Left lung (tissue), 4 donors: ENCODE measurements at regions not wholly inside any gene's neighbourhood (a gene's known extent, or its start where the extent isn't known, plus 50 kb on each side); places are given as distances from the start of the nearest gene placed in this dataset.

ENCODE experiments used
- ATAC-seq: fragments of 200-7000 bp; cut with Tn5 transposase; one replicate; pipeline ENCODE4 v1.9.1; 2020; ENCODE audit warnings: moderate library complexity
- DNase-seq, 4 donors: peaks; one replicate each; pipeline ENCODE4 v3.0.0-alpha.2; 2013 to 2020
- H3K27ac ChIP-seq, 2 donors: fragments of 200-600 bp; sonication (generic) in 1 of 2; one replicate each; pipeline versions ENCODE4 v1.5.0 to v1.8.0; 2020 to 2021
- H3K27me3 ChIP-seq, 2 donors: fragments of 200-600 bp; sonication (generic) in 1 of 2; one replicate each; pipeline versions ENCODE4 v1.5.0 to v1.8.0; 2020 to 2021
- H3K36me3 ChIP-seq, 2 donors: fragments of 200-600 bp; sonication (generic) in 1 of 2; one replicate each; pipeline versions ENCODE4 v1.5.0 to v1.8.0; 2020 to 2021
- H3K4me1 ChIP-seq, 2 donors: fragments of 200-600 bp; one replicate each; pipeline ENCODE4 v1.8.0; 2021
- H3K4me3 ChIP-seq, 2 donors: fragments of 200-600 bp; sonication (generic) in 1 of 2; one replicate each; pipeline versions ENCODE4 v1.5.0 to v1.8.0; 2020 to 2021; ENCODE audit warnings: mild to moderate bottlenecking in 1 of 2
- H3K9me3 ChIP-seq, 2 donors: fragments of 200-600 bp; sonication (generic) in 1 of 2; one replicate each; pipeline versions ENCODE4 v1.5.0 to v1.8.0; 2020 to 2021
- intact Hi-C, 2 donors: fragments of 100-400 bp; cut with DNase I; formaldehyde crosslinking; loops; one replicate each; pipeline versions ENCODE4 v1.11.2 to v1.14.2; 2022
- TF ChIP-seq, protein P1 (sequence below), 2 donors: fragments of 200-600 bp; sonication (generic) in 1 of 2; IDR thresholded peaks; one replicate each; pipeline versions ENCODE4 v1.5.0 to v1.8.0; 2021; ENCODE audit warnings: antibody characterized with exemption in 2 of 2
- donor health status: DM: no; HTN: yes; CAD: no.
- donor health status: DM: no; HTN: no; CAD: no.

DNA sequence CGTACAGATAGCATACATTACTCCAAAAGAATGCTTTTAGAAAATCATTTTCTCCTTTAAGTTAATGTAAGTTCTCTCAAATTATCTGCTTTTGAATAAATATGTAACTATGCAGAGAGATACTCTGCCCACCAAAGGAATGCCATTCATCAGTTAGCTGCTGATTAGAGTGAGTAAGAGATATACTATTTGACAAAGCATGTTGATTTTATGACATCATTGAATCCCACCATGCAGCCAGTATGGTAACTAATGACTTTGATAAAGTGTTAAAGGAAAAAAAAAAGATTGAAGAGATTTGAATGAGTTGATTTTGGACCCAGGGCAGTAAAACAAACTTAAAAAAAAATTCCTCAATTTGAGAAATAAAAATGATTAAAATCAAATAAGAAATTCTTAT is 521.5 kb downstream of the SLITRK6 start:
- Histone ChIP-seq H3K36me3 (no peaks in the 10 kb centered on the region), H3K4me3 (no peak overlapping the region), H3K4me1 (no peaks in the 10 kb centered on the region), H3K9me3 (peaks cover 0 to under 1% of the 10 kb centered on the region in 2 donors), H3K27ac (no peak overlapping the region), H3K27me3 (no peaks in the 10 kb centered on the region)
- TF ChIP-seq, protein P1, sequence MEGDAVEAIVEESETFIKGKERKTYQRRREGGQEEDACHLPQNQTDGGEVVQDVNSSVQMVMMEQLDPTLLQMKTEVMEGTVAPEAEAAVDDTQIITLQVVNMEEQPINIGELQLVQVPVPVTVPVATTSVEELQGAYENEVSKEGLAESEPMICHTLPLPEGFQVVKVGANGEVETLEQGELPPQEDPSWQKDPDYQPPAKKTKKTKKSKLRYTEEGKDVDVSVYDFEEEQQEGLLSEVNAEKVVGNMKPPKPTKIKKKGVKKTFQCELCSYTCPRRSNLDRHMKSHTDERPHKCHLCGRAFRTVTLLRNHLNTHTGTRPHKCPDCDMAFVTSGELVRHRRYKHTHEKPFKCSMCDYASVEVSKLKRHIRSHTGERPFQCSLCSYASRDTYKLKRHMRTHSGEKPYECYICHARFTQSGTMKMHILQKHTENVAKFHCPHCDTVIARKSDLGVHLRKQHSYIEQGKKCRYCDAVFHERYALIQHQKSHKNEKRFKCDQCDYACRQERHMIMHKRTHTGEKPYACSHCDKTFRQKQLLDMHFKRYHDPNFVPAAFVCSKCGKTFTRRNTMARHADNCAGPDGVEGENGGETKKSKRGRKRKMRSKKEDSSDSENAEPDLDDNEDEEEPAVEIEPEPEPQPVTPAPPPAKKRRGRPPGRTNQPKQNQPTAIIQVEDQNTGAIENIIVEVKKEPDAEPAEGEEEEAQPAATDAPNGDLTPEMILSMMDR (IDR thresholded peaks at IDR 0.05) = no peak
- ATAC-seq (no peak), DNase-seq (no peak)
- intact Hi-C loops = no loop called here

DNA sequence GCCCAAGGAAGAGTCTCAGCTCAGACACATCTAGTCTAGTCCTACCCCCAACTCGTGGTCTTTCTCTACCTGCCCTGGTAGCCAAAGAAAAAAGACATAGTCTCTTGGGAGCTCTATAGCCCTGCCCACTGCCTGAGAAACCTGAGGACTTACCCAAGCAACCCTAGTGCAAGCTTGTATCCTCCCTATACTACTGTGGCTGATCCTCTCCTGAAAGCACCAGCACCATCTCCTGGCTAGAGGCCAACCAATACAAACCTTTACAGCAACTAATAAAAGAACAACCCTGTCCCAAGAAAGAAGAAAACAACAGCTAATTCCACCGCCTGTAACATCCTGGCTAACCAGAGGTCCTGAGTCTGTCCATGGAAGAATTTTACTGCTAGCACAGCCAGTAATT is 532.4 kb downstream of the SLITRK6 start:
- DNase-seq = no peak

DNA sequence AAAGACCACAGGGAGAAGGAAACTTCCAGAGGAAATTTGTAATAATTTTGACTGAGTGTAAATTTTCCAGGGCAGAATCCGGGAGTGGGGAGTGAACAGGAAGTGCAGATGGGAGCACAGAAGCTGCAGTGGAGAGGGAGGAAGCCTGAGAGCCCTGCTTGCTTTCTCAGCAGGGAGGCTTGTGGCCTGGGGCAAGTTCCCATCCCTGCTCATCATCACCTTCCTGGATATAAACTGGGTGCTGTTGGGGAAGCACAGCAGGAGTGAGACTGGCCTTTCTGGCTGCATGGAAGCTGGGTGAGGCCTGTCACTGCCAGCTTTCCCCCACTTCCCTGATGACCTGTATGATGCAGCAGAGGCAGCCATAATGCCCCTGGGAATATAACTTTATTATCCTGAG is 532.9 kb downstream of the SLITRK6 start:
- no peaks in the 10 kb centered on the region for H3K4me1 ChIP-seq
- no peak overlapping the region for H3K27ac ChIP-seq
- intact Hi-C loops = no loop called here
- no peaks in the 10 kb centered on the region for H3K36me3 ChIP-seq
- TF ChIP-seq, protein P1 (IDR thresholded peaks at IDR 0.05) = no peak
- H3K4me3 ChIP-seq = no peak overlapping the region
- DNase-seq (no peak), ATAC-seq (no peak)
- H3K9me3 ChIP-seq = peaks cover 0 to 13% of the 10 kb centered on the region in 2 donors
- H3K27me3 ChIP-seq = no peaks in the 10 kb centered on the region

More for the DNA sequence above, 532.4 kb downstream of the SLITRK6 start:
- no peaks in the 10 kb centered on the region for H3K36me3 ChIP-seq
- H3K4me3 ChIP-seq = no peak overlapping the region
- ATAC-seq = no peak
- no peak overlapping the region for H3K27ac ChIP-seq
- TF ChIP-seq, protein P1 (IDR thresholded peaks at IDR 0.05) = no peak
- H3K9me3 ChIP-seq = peaks cover 0 to 13% of the 10 kb centered on the region in 2 donors
- intact Hi-C loops = no loop called here
- H3K27me3 ChIP-seq = no peaks in the 10 kb centered on the region
- H3K4me1 ChIP-seq = no peaks in the 10 kb centered on the region

DNA sequence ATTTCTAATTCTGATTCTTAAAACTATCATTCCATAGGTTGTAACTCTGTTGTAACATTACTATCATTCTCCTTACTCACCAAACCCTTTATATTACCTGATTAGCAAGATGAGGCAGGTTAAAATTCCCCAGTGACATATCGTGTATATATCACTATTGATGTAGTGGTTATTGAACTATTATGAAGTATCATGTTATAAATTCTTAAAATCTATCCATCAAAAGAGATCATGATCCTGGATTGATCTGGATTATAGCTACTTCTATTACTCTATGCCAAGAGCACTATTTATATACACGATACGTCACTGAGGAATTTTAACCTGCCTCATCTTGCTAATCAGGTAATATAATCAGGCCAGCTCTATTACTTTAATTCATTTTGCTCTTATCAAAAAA is 533.9 kb downstream of the SLITRK6 start:
- H3K9me3 ChIP-seq = peaks cover 0 to 13% of the 10 kb centered on the region in 2 donors
- intact Hi-C loops = no loop called here
- no peak overlapping the region for H3K27ac ChIP-seq
- DNase-seq (no peak), ATAC-seq (no peak)
- H3K36me3 ChIP-seq = no peaks in the 10 kb centered on the region
- no peak overlapping the region for H3K4me3 ChIP-seq
- TF ChIP-seq, protein P1 (IDR thresholded peaks at IDR 0.05) = no peak
- no peaks in the 10 kb centered on the region for H3K4me1 ChIP-seq
- no peaks in the 10 kb centered on the region for H3K27me3 ChIP-seq

DNA sequence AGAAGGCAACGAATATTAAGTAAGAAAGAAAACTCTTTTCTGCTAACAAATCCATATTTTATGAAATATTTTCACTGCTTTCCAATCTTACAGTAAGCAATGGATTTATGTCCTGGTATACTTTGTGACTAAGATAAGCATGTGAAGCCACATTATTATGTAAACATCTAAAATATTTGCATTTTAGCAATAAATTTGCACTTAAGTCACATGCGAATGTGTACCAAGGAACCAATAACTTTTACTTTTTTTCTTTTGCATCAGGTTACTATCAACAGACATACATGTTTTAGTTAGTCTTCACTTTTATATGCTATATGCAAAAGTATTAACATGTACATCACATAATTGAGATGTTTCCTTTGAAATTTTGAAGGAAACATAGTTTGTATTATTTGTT is 536.7 kb downstream of the SLITRK6 start:
- ATAC-seq = no peak

More for the DNA sequence above, 536.7 kb downstream of the SLITRK6 start:
- H3K27ac ChIP-seq = no peak overlapping the region
- DNase-seq = no peak
- intact Hi-C loops = no loop called here
- no peak overlapping the region for H3K4me3 ChIP-seq
- no peaks in the 10 kb centered on the region for H3K36me3 ChIP-seq
- H3K27me3 ChIP-seq = no peaks in the 10 kb centered on the region
- no peaks in the 10 kb centered on the region for H3K4me1 ChIP-seq
- peaks cover 0 to 1% of the 10 kb centered on the region in 2 donors for H3K9me3 ChIP-seq
- TF ChIP-seq, protein P1 (IDR thresholded peaks at IDR 0.05) = no peak
